ENCODE measurements at regions not wholly inside any gene's neighbourhood (a gene's known extent, or its start where the extent isn't known, plus 50 kb on each side); places are given as distances from the start of the nearest gene placed in this dataset.
"Not testable (repeated sequence)": the region's sequence is repeated elsewhere in the genome, so short reads cannot be mapped to it uniquely, and the experiment has no call there.

GRCh38 chr1:219863816-219864215 lies 64.5 kb downstream of the SLC30A10 start:
- not testable (repeated sequence) for DNase-seq (ENCODE audit: low read depth in 2 of 2)

DNA sequence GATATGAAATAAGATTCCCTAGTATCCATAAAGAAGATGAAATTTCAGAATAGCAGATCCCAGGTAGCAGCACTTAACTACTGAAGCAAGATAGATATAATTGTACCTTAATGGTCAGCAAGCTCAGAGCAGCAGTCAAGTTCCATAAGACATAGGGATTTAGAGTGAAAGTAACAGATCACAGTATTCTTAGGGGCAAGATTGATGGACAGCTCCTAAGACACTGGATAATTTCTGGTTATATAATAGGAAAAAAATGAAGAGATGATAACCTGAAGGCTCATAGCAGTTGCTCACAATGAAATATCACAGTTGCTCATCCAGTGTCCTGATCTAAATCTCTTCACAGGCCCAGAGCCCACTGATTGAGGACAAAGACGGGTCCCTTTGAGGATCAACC lies 66.0 kb downstream of the SLC30A10 start:
- DNase-seq (ENCODE audit: low read depth in 2 of 2): no peak

- no peak for DNase-seq (ENCODE audit: low read depth in 2 of 2)
Measured at GRCh38 chr1:219858980-219859379, 69.4 kb downstream of the SLC30A10 start.

GRCh38 chr1:219847215-219847855 lies 81.0 kb downstream of the SLC30A10 start:
- no peak for DNase-seq (ENCODE audit: low read depth in 2 of 2)

GRCh38 chr1:219839595-219839994 lies 88.8 kb downstream of the SLC30A10 start:
- not testable (repeated sequence) for DNase-seq (ENCODE audit: low read depth in 2 of 2)

GRCh38 chr1:219837994-219838294 lies 90.4 kb downstream of the SLC30A10 start:
- DNase-seq (ENCODE audit: low read depth in 2 of 2): no peak

GRCh38 chr1:219837274-219837993 lies 90.9 kb downstream of the SLC30A10 start:
- DNase-seq (ENCODE audit: low read depth in 2 of 2): no peak

GRCh38 chr1:219834314-219834917 lies 93.9 kb downstream of the SLC30A10 start:
- DNase-seq (ENCODE audit: low read depth in 2 of 2): no peak

- no peak for DNase-seq (ENCODE audit: low read depth in 2 of 2)
Measured at GRCh38 chr1:219833214-219833815, 95.0 kb downstream of the SLC30A10 start.

DNA sequence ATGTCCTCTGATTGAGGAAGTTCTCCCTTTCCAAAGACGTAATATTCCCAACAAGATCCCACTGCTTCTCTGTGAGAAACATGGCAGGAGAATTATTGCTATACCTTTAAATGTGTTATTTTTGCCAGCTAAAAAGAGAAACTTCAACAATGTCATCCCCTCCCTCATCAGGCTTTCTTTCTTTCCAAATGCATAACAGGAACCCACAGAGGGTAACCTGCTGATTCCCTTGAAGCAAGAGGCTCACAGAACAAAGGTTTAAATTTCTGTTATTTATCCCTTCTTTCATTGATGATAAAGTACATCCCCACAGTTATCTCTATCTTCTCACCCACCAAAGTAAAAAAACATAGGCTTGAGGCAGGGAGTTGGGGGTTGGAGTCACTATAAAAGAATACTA lies 102.1 kb downstream of the SLC30A10 start:
- DNase-seq (ENCODE audit: low read depth in 2 of 2): no peak

- no peak for DNase-seq (ENCODE audit: low read depth in 2 of 2)
Measured at GRCh38 chr1:219825355-219825754, 103.0 kb downstream of the SLC30A10 start.

DNA sequence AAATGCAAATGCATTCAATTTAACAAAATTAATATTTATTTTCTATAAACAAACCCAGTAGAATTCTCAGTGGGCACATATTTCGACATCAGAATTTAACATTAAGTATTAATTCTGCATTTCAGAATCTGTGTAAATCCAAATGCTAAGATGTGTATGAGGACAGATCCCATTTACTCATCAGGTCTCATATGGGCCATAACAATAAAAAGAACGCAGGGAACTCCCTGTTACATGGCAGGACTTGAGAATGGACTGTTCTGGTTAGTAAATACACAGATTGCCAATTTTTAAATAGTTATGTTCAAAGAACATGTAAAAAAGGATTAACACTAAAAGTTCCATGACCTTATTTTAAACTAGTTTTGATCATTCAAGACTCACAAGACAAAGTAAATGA lies 104.0 kb downstream of the SLC30A10 start:
- no peak for DNase-seq (ENCODE audit: low read depth in 2 of 2)

GRCh38 chr1:219820551-219820950 lies 107.8 kb downstream of the SLC30A10 start:
- no peak for DNase-seq (ENCODE audit: low read depth in 2 of 2)

DNA sequence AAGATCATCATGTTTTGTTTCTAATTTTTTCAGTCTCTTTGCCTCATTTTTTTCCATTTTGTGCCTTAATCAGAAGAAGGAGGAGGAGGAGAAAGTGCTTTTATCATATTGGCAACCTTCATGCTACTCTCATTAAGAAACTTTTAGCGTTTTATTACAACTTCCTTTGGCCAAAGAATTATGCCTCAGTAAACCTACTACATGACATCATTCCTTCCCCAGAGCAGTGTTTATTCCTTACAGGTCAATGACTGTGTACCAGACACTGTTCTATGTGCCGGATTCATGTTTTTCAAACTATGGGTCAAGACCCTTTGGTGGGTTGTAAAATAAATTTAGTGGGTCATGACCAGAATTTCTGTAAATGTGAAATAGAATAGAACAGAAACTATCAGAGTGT lies 110.4 kb downstream of the SLC30A10 start:
- DNase-seq (ENCODE audit: low read depth in 2 of 2): no peak

- DNase-seq (ENCODE audit: low read depth in 2 of 2): no peak
Measured at GRCh38 chr1:219813294-219813693, 115.1 kb downstream of the SLC30A10 start.

DNA sequence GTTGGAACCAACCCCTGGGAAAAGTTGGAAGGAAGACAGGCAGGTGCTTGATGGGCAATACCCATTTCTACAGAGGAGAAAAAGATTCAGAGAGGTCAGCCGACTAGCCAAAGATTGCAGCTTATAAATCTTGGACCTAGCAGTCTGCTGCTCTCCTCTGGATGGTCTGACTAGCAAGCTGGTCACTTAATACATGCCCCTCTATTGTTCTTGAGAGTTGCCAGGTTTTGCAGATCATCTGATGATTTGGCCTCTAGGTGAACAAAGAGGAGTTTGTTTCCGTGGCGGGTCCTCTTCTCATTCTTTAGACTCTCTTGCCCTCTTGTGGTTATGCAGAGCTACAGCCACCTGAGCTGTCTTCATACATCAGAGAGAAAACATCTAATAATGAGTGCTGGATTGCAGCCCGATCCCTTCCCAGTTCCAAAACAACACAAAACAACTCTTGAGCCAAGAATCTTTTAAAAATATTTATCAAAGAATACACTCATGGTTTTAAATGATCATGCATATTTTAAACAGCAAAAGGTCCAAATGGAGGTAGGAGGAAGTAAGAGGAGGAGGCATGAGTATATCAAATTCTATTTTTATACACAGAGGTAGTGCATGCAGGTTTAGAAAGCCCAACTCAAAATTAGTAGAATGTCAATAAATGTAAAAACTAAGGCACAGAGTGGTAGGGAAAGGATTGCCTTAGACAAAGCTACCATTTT lies 115.7 kb downstream of the SLC30A10 start:
- DNase-seq (ENCODE audit: low read depth in 2 of 2): peak in 1 of 2 donors; percentile 1

- no peak for DNase-seq (ENCODE audit: low read depth in 2 of 2)
Measured at GRCh38 chr1:219812086-219812485, 116.3 kb downstream of the SLC30A10 start.

GRCh38 chr1:219810451-219810850 lies 117.9 kb downstream of the SLC30A10 start:
- no peak for DNase-seq (ENCODE audit: low read depth in 2 of 2)

GRCh38 chr1:219808790-219809189 lies 119.6 kb downstream of the SLC30A10 start:
- DNase-seq (ENCODE audit: low read depth in 2 of 2): no peak

DNA sequence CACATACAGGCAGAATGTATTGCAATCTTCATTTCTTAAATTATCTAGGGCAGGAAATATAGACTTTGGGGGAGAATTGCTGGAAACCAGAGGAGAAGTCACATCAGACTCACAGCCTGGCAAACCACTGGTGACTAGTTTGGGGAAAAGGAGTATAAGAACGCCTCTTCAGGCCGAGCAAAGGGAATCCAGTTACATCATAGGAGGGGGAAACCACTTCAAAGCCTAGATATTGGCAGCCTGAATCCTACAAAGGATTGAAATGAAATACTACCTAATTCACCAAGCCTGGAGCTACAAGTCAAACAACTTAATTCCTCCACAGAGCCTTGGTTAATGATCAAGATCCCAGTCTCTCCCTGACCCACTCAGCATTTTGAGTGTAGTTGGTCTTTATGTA lies 121.7 kb downstream of the SLC30A10 start:
- DNase-seq (ENCODE audit: low read depth in 2 of 2): no peak

DNA sequence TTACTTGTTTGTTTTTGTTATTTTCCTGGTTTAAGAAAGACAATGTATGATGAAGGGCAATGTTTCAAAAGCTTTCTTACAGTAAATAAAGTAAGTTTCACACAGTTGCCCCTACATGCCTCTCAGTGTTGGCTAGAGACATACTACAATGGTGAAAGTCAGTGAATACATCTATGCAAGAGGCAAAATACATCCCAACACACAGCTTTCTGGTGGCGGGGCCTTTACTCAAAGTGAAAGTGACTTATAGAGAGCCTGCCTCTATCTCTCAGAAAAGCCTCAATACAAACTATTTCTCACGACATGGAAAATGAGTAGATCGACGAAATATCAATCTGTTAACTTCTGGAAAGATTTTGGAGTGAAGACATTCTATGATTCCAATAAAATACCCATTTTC lies 122.3 kb downstream of the SLC30A10 start:
- no peak for DNase-seq (ENCODE audit: low read depth in 2 of 2)

DNA sequence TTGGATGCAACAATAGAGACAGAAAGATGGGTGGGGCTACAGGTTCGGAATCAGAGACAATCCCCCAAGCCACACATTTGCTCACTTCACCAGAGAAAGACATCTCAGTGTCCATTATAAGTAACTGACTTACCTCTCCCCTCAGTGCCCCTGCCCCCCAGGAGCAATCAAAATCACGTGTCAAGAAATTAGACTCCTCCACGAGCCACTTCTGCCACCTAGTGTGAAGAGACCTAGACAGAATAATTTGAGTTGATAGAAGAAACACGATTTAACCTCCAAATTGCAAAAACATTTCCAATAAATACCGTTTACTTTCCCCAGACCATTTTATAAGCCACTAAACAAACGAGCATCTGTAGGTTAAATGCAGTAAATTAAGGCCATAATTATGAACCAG lies 123.2 kb downstream of the SLC30A10 start:
- no peak for DNase-seq (ENCODE audit: low read depth in 2 of 2)

Measured in stimulated activated CD4-positive, alpha-beta T cell treated with anti-CD3 and anti-CD28 coated beads, Interleukin-4, amount 100 ng/mL, for 48 hours (primary cell).